ENCODE measurements at regions not wholly inside any gene's neighbourhood (a gene's known extent, or its start where the extent isn't known, plus 50 kb on each side); places are given as distances from the start of the nearest gene placed in this dataset.

GRCh38 chr9:134233022-134233421 is 68.7 kb upstream of the RNU6ATAC start:
- no peak for DNase-seq (ENCODE audit: low spot score)
- no peak for ATAC-seq
- Mint-ChIP-seq H3K4me3 (no peak overlapping the region), H3K9me3 (no peaks in the 10 kb centered on the region), H3K27ac (no peak overlapping the region), H3K36me3 (no peaks in the 10 kb centered on the region), H3K4me1 (ENCODE audit: low read depth in 2 of 2) (no peaks in the 10 kb centered on the region), H3K27me3 (no peaks in the 10 kb centered on the region)

GRCh38 chr9:134234001-134234660 is 69.8 kb upstream of the RNU6ATAC start:
- Mint-ChIP-seq H3K27ac (no peak overlapping the region), H3K27me3 (peaks cover 0 to 3% of the 10 kb centered on the region in 2 donors), H3K4me3 (no peak overlapping the region), H3K36me3 (no peaks in the 10 kb centered on the region), H3K4me1 (ENCODE audit: low read depth in 2 of 2) (no peaks in the 10 kb centered on the region), H3K9me3 (no peaks in the 10 kb centered on the region)
- DNase-seq (ENCODE audit: low spot score) (no peak), ATAC-seq (no peak)

GRCh38 chr9:134234687-134235359 is 70.5 kb upstream of the RNU6ATAC start:
- ATAC-seq (no peak), DNase-seq (ENCODE audit: low spot score) (no peak)
- peaks cover 0 to 3% of the 10 kb centered on the region in 2 donors for H3K27me3 Mint-ChIP-seq
- H3K36me3 Mint-ChIP-seq: no peaks in the 10 kb centered on the region
- H3K4me3 Mint-ChIP-seq: no peak overlapping the region
- H3K27ac Mint-ChIP-seq: no peak overlapping the region
- H3K4me1 Mint-ChIP-seq (ENCODE audit: low read depth in 2 of 2): no peaks in the 10 kb centered on the region
- H3K9me3 Mint-ChIP-seq: no peaks in the 10 kb centered on the region

GRCh38 chr9:134235366-134235765 is 71.0 kb upstream of the RNU6ATAC start:
- H3K27ac Mint-ChIP-seq: no peak overlapping the region
- DNase-seq (ENCODE audit: low spot score) (no peak), ATAC-seq (no peak)
- H3K9me3 Mint-ChIP-seq: no peaks in the 10 kb centered on the region
- no peaks in the 10 kb centered on the region for H3K4me1 Mint-ChIP-seq (ENCODE audit: low read depth in 2 of 2)
- no peak overlapping the region for H3K4me3 Mint-ChIP-seq
- H3K27me3 Mint-ChIP-seq: peaks cover 0 to 8% of the 10 kb centered on the region in 2 donors
- no peaks in the 10 kb centered on the region for H3K36me3 Mint-ChIP-seq

- DNase-seq (ENCODE audit: low spot score) (no peak), ATAC-seq (no peak)
- H3K27ac Mint-ChIP-seq: no peak overlapping the region
- H3K4me3 Mint-ChIP-seq: no peak overlapping the region
- no peaks in the 10 kb centered on the region for H3K4me1 Mint-ChIP-seq (ENCODE audit: low read depth in 2 of 2)
- H3K9me3 Mint-ChIP-seq: no peaks in the 10 kb centered on the region
- H3K36me3 Mint-ChIP-seq: no peaks in the 10 kb centered on the region
- peaks cover 0 to 9% of the 10 kb centered on the region in 2 donors for H3K27me3 Mint-ChIP-seq
Observed at GRCh38 chr9:134236001-134236421, 71.6 kb upstream of the RNU6ATAC start.

- H3K4me1 Mint-ChIP-seq (ENCODE audit: low read depth in 2 of 2): no peaks in the 10 kb centered on the region
Observed at GRCh38 chr9:134236935-134237629, 72.7 kb upstream of the RNU6ATAC start.

GRCh38 chr9:134237630-134238265 is 73.4 kb upstream of the RNU6ATAC start:
- Mint-ChIP-seq H3K27me3 (peaks cover 12% of the 10 kb centered on the region in 2 donors), H3K4me1 (ENCODE audit: low read depth in 2 of 2) (no peaks in the 10 kb centered on the region), H3K4me3 (no peak overlapping the region), H3K9me3 (no peaks in the 10 kb centered on the region), H3K27ac (no peak overlapping the region), H3K36me3 (no peaks in the 10 kb centered on the region)
- no peak for DNase-seq (ENCODE audit: low spot score)
- ATAC-seq: no peak

More at GRCh38 chr9:134236935-134237629, 72.7 kb upstream of the RNU6ATAC start:
- no peaks in the 10 kb centered on the region for H3K9me3 Mint-ChIP-seq
- DNase-seq (ENCODE audit: low spot score) (no peak), ATAC-seq (no peak)
- no peak overlapping the region for H3K27ac Mint-ChIP-seq
- H3K27me3 Mint-ChIP-seq: peaks cover 7 to 9% of the 10 kb centered on the region in 2 donors
- H3K36me3 Mint-ChIP-seq: no peaks in the 10 kb centered on the region
- H3K4me3 Mint-ChIP-seq: no peak overlapping the region

GRCh38 chr9:134239130-134239903 is 75.0 kb upstream of the RNU6ATAC start:
- Mint-ChIP-seq H3K9me3 (no peaks in the 10 kb centered on the region), H3K36me3 (no peaks in the 10 kb centered on the region), H3K27me3 (peaks cover 20 to 21% of the 10 kb centered on the region in 2 donors), H3K4me3 (no peak overlapping the region), H3K27ac (no peak overlapping the region), H3K4me1 (ENCODE audit: low read depth in 2 of 2) (peaks cover 0 to 4% of the 10 kb centered on the region in 2 donors)
- DNase-seq (ENCODE audit: low spot score): no peak
- no peak for ATAC-seq

- H3K27ac Mint-ChIP-seq: no peak overlapping the region
- peaks cover 0 to 4% of the 10 kb centered on the region in 2 donors for H3K4me1 Mint-ChIP-seq (ENCODE audit: low read depth in 2 of 2)
- peaks cover 24 to 27% of the 10 kb centered on the region in 2 donors for H3K27me3 Mint-ChIP-seq
- DNase-seq (ENCODE audit: low spot score): no peak
- no peaks in the 10 kb centered on the region for H3K36me3 Mint-ChIP-seq
- no peak overlapping the region for H3K4me3 Mint-ChIP-seq
- no peaks in the 10 kb centered on the region for H3K9me3 Mint-ChIP-seq
- ATAC-seq: no peak
Observed at GRCh38 chr9:134239939-134240338, 75.6 kb upstream of the RNU6ATAC start.

- H3K4me1 Mint-ChIP-seq (ENCODE audit: low read depth in 2 of 2): peaks cover 0 to 4% of the 10 kb centered on the region in 2 donors
- ATAC-seq (no peak), DNase-seq (ENCODE audit: low spot score) (no peak)
- no peaks in the 10 kb centered on the region for H3K9me3 Mint-ChIP-seq
- no peaks in the 10 kb centered on the region for H3K36me3 Mint-ChIP-seq
- peaks cover 26 to 30% of the 10 kb centered on the region in 2 donors for H3K27me3 Mint-ChIP-seq
- no peak overlapping the region for H3K27ac Mint-ChIP-seq
- H3K4me3 Mint-ChIP-seq: no peak overlapping the region
Observed at GRCh38 chr9:134240361-134240760, 76.0 kb upstream of the RNU6ATAC start.

GRCh38 chr9:134242706-134243105 is 78.3 kb upstream of the RNU6ATAC start:
- no peak overlapping the region for H3K4me3 Mint-ChIP-seq
- H3K27me3 Mint-ChIP-seq: peaks cover 26 to 30% of the 10 kb centered on the region in 2 donors
- no peaks in the 10 kb centered on the region for H3K9me3 Mint-ChIP-seq
- peaks cover 4% of the 10 kb centered on the region for H3K36me3 Mint-ChIP-seq
- H3K4me1 Mint-ChIP-seq (ENCODE audit: low read depth in 2 of 2): peaks cover 0 to 4% of the 10 kb centered on the region in 2 donors
- ATAC-seq (no peak), DNase-seq (ENCODE audit: low spot score) (no peak)
- H3K27ac Mint-ChIP-seq: no peak overlapping the region

- no peak overlapping the region for H3K4me3 Mint-ChIP-seq
- no peak for DNase-seq (ENCODE audit: low spot score)
- H3K4me1 Mint-ChIP-seq (ENCODE audit: low read depth in 2 of 2): peaks cover 0 to 4% of the 10 kb centered on the region in 2 donors
- H3K27me3 Mint-ChIP-seq: peaks cover 23 to 30% of the 10 kb centered on the region in 2 donors
- H3K27ac Mint-ChIP-seq: peak overlapping the region in 1 of 2 donors; percentile 6
- no peak for ATAC-seq
- H3K36me3 Mint-ChIP-seq: peaks cover 10% of the 10 kb centered on the region
- H3K9me3 Mint-ChIP-seq: peaks cover 4% of the 10 kb centered on the region
Observed at GRCh38 chr9:134243778-134244467, 79.6 kb upstream of the RNU6ATAC start.

- DNase-seq (ENCODE audit: low spot score): no peak
Observed at GRCh38 chr9:134245179-134245578, 80.8 kb upstream of the RNU6ATAC start.

More at GRCh38 chr9:134245179-134245578, 80.8 kb upstream of the RNU6ATAC start:
- Mint-ChIP-seq H3K27ac (no peak overlapping the region), H3K4me1 (ENCODE audit: low read depth in 2 of 2) (peaks cover 0 to 4% of the 10 kb centered on the region in 2 donors), H3K27me3 (peaks cover 19 to 30% of the 10 kb centered on the region in 2 donors), H3K36me3 (peaks cover 10% of the 10 kb centered on the region), H3K9me3 (peaks cover 4% of the 10 kb centered on the region), H3K4me3 (no peak overlapping the region)
- ATAC-seq: no peak
